Peyer's patch (tissue), 4 donors: ENCODE measurements at regions not wholly inside any gene's neighbourhood (a gene's known extent, or its start where the extent isn't known, plus 50 kb on each side); places are given as distances from the start of the nearest gene placed in this dataset.

ENCODE experiments used
- DNase-seq, 3 donors: peaks; one replicate each; pipeline ENCODE4 v3.0.0-alpha.2; 2017 to 2019
- H3K27ac ChIP-seq, 4 donors: fragments of 200-600 bp; sonication (generic); one replicate each; pipeline ENCODE4 v1.5.1; 2016 to 2019
- H3K27me3 ChIP-seq, 2 donors: fragments of 200-600 bp; sonication (generic); one replicate each; pipeline ENCODE4 v1.5.1; 2019
- H3K36me3 ChIP-seq, 3 donors: fragments of 200-600 bp; sonication (generic); one replicate each; pipeline ENCODE4 v1.5.1; 2016 to 2019
- H3K4me1 ChIP-seq, 4 donors: fragments of 200-600 bp; sonication (generic); one replicate each; pipeline ENCODE4 v1.5.1; 2016 to 2019
- H3K4me3 ChIP-seq, 4 donors: fragments of 200-600 bp; sonication (generic); 1 replicate in 3 of 4; 2 replicates in 1 of 4; pipeline ENCODE4 v1.5.1; 2016 to 2019; ENCODE audit warnings: mild to moderate bottlenecking in 1 of 4
- H3K9me3 ChIP-seq, 4 donors: fragments of 200-600 bp; sonication (generic); one replicate each; pipeline ENCODE4 v1.5.1; 2016 to 2019; ENCODE audit warnings: mild to moderate bottlenecking in 1 of 4
- POLR2A ChIP-seq, 2 donors: fragments of 450-650 bp; IDR thresholded peaks; one replicate each; pipeline ENCODE4 v1.5.1; 2017; ENCODE audit warnings: antibody characterized with exemption in 2 of 2, mild to moderate bottlenecking in 2 of 2, moderate library complexity in 2 of 2
- TF ChIP-seq, protein P1 (sequence below), 6 experiments: fragments of 450-650 bp in 4 of 6; fragments of 200-600 bp in 2 of 6; sonication (generic) in 1 of 6; IDR thresholded peaks; one replicate each; pipeline ENCODE4 v1.5.1; 2017 to 2019; ENCODE audit warnings: antibody characterized with exemption in 6 of 6, mild to moderate bottlenecking in 3 of 6, moderate library complexity in 1 of 6

DNA sequence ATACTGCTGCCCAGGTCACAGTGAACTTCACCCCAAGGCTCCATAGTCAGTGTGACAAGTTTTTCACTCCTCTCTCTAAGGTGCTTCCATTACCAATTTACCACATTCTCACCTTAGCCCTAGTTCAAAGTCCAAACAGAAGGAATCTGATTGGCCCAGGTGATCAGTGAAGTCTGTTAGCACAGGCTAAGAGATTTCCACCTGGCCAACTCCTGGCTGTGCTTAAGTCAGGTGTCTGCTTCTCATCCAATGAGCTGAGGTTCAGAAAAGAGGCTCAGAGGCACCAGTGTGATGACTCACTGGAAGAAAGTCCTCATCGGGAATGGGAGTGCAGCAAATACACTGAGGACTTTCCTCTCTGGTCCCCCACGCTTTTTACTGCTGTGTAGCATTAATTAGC, 164.4 kb upstream of the MGAT5 start:
- Histone ChIP-seq H3K36me3 (no peaks in the 10 kb centered on the region), H3K4me3 (no peak overlapping the region), H3K4me1 (no peaks in the 10 kb centered on the region), H3K9me3 (no peaks in the 10 kb centered on the region), H3K27me3 (no peaks in the 10 kb centered on the region), H3K27ac (no peak overlapping the region)
- no peak for TF ChIP-seq POLR2A (IDR thresholded peaks at IDR 0.05)
- TF ChIP-seq, protein P1, sequence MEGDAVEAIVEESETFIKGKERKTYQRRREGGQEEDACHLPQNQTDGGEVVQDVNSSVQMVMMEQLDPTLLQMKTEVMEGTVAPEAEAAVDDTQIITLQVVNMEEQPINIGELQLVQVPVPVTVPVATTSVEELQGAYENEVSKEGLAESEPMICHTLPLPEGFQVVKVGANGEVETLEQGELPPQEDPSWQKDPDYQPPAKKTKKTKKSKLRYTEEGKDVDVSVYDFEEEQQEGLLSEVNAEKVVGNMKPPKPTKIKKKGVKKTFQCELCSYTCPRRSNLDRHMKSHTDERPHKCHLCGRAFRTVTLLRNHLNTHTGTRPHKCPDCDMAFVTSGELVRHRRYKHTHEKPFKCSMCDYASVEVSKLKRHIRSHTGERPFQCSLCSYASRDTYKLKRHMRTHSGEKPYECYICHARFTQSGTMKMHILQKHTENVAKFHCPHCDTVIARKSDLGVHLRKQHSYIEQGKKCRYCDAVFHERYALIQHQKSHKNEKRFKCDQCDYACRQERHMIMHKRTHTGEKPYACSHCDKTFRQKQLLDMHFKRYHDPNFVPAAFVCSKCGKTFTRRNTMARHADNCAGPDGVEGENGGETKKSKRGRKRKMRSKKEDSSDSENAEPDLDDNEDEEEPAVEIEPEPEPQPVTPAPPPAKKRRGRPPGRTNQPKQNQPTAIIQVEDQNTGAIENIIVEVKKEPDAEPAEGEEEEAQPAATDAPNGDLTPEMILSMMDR (IDR thresholded peaks at IDR 0.05), result no peak
- DNase-seq, result no peak

DNA sequence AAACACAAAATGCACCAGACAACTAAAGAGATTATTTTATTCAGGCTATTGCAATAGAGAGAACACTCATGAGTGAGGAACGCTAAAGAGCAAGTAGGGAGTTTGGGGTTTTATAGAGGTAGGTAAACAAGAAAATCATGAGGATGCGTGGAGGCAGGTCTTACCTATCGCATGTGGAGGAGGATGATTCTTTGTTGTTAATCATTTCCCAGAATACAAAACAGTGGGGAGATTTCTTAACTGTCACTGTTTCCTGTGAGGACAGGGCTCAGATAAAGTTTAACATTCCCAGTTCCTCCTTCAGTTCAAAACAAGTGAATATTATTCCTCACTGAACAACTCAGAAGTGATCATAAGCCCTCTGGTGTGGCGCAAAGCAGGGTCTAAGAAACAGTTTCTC, 156.1 kb upstream of the MGAT5 start:
- Histone ChIP-seq H3K27me3 (no peaks in the 10 kb centered on the region), H3K9me3 (peaks cover 0 to 6% (median 0%) of the 10 kb centered on the region in 4 donors), H3K4me1 (no peaks in the 10 kb centered on the region), H3K27ac (no peak overlapping the region), H3K36me3 (no peaks in the 10 kb centered on the region), H3K4me3 (no peak overlapping the region)
- TF ChIP-seq, protein P1 (IDR thresholded peaks at IDR 0.05), result no peak
- no peak for TF ChIP-seq POLR2A (IDR thresholded peaks at IDR 0.05)
- no peak for DNase-seq

DNA sequence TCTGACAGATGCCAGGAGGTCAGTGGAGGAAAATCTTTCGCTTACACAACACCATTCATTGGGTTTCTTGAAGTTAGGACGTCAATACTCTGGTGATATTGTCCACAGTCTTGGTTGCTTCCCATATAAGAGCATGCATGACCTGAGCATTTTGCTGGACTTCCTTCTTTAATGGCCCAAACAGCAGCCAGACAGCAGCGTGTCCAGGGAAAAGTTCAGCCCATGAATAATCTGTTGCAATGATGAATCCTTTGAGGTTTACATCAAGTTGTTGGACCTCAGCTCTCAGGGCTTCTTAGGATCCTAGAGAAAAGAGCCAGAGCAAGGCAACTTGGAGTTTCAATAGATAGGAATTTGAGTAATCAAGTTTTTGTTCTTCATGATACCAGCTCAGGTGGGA, 155.6 kb upstream of the MGAT5 start:
- H3K36me3 ChIP-seq, result no peaks in the 10 kb centered on the region
- no peaks in the 10 kb centered on the region for H3K4me1 ChIP-seq
- no peak overlapping the region for H3K4me3 ChIP-seq
- no peaks in the 10 kb centered on the region for H3K27me3 ChIP-seq
- no peak for DNase-seq
- peaks cover 0 to 6% (median 0%) of the 10 kb centered on the region in 4 donors for H3K9me3 ChIP-seq
- TF ChIP-seq POLR2A (IDR thresholded peaks at IDR 0.05), result no peak
- TF ChIP-seq, protein P1 (IDR thresholded peaks at IDR 0.05), result no peak
- H3K27ac ChIP-seq, result no peak overlapping the region

DNA sequence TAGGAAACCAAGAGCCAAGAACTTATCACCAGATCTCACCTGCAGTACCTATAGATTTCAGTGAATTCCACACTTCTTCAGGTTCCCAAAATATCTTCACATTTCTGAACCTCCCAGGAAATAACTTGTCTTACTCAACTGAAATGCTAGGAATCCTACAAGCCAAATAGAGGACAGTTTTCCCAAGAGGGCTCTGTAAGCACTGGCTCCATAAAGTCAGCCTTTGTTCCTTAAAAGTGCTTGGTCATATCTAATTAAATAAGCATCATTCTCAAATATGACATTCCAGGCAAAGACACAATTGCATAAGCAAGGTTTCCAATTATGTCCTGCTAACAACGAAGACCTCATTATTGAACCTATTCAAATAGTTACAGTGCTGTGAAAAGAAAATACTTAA, 154.6 kb upstream of the MGAT5 start:
- Histone ChIP-seq H3K36me3 (no peaks in the 10 kb centered on the region), H3K27me3 (no peaks in the 10 kb centered on the region), H3K4me1 (no peaks in the 10 kb centered on the region), H3K9me3 (peaks cover 0 to 6% (median 0%) of the 10 kb centered on the region in 4 donors), H3K4me3 (no peak overlapping the region), H3K27ac (no peak overlapping the region)
- TF ChIP-seq, protein P1 (IDR thresholded peaks at IDR 0.05), result no peak
- no peak for TF ChIP-seq POLR2A (IDR thresholded peaks at IDR 0.05)
- DNase-seq, result no peak

DNA sequence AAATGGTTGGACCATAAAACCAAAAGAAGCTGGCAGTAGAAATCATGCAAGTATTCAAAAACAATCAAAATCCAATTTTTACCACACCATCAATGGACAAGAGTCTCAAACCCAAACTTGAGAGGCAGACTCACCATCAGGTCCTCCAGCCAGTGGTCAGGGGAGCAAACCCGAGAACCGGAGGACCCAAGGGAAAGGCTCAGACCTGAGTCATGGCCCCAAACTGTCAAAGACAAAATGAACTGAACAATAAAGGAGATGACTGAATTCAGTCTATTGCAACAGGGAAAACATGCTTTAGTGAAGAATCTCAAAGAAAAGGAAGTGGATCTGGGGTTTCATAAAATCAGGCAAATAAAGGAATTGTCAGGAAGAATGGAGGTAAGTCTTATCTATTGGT, 150.7 kb upstream of the MGAT5 start:
- TF ChIP-seq, protein P1 (IDR thresholded peaks at IDR 0.05), result no peak
- TF ChIP-seq POLR2A (IDR thresholded peaks at IDR 0.05), result no peak
- Histone ChIP-seq H3K27ac (no peak overlapping the region), H3K4me3 (no peak overlapping the region), H3K27me3 (no peaks in the 10 kb centered on the region), H3K36me3 (no peaks in the 10 kb centered on the region), H3K4me1 (no peaks in the 10 kb centered on the region), H3K9me3 (no peaks in the 10 kb centered on the region)
- DNase-seq, result no peak

DNA sequence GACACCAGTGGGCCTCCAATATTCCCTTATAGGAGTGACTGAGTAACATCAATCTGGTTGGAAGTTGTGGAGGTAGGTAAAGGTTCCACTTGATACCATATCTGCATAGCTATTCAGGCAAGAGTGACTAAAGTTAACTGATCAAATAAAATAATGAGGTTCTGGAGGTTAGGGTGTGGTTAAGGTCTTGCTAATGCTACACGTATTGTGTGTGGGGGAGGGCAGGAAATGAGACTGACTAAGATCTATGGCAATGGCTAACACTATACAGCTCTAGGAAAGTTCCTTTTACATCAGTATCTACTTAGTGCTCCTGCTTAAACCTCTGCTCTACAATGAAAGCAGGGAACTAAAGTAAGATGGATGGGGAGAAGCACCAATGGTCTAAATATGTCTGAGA, 149.1 kb upstream of the MGAT5 start:
- H3K36me3 ChIP-seq, result no peaks in the 10 kb centered on the region
- DNase-seq, result no peak
- no peak overlapping the region for H3K4me3 ChIP-seq
- no peaks in the 10 kb centered on the region for H3K4me1 ChIP-seq
- no peaks in the 10 kb centered on the region for H3K9me3 ChIP-seq
- no peaks in the 10 kb centered on the region for H3K27me3 ChIP-seq
- TF ChIP-seq POLR2A (IDR thresholded peaks at IDR 0.05), result no peak
- TF ChIP-seq, protein P1 (IDR thresholded peaks at IDR 0.05), result no peak
- H3K27ac ChIP-seq, result no peak overlapping the region
